Stimulated activated CD4-positive, alpha-beta T cell treated with anti-CD3 and anti-CD28 coated beads, Interleukin-15, amount 100 ng/mL, for 48 hours (primary cell): ENCODE measurements at regions not wholly inside any gene's neighbourhood (a gene's known extent, or its start where the extent isn't known, plus 50 kb on each side); places are given as distances from the start of the nearest gene placed in this dataset.

ENCODE experiments used
- DNase-seq, 2 donors: peaks; one replicate each; pipeline ENCODE4 v3.0.0-alpha.2; 2020; ENCODE audit warnings: low read depth in 2 of 2

DNA sequence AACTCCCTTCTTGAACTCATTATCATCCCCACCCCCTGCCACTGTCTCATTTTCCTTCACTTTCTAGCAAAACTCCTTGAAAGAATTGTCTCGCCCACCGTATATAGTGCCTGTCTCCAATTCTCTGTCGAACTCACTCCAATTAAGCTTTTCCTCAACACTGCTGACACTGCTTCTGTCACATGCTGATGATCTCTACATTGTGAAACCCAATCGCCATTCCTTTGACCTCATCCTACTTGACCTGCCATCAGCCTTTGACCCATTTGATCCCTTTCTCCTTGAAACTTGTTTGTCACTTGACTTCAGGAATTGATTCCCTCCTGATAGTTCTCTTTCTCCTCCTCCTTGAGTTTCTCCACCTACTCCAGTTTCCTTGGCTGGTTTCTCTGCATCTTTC, 54.8 kb downstream of the CCDC71L start:
- DNase-seq = no peak

GRCh38 chr7:106604971-106605370, 56.0 kb downstream of the CCDC71L start:
- DNase-seq = no peak

GRCh38 chr7:106604303-106604924, 56.5 kb downstream of the CCDC71L start:
- peak in 1 of 2 donors; percentile 26 for DNase-seq

DNA sequence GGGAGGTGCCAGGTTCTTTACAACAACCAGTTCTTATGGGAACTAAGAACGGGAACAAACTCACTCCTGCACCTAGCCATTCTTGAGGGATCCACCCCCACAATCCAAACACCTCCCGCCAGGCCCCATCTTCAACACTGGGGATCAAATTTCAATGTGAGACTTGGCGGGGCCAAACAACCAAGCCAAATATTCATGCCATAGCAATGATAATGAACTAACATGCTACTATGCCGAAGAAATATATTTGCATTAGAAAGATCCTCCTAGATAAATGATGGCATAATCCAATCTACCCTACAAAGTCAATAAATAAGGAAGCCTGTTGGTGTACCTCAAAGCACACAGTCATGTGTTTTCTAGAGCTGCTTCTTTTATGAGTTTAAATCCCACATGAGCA, 57.6 kb downstream of the CCDC71L start:
- DNase-seq = no peak

GRCh38 chr7:106602062-106602461, 58.9 kb downstream of the CCDC71L start:
- DNase-seq = no peak

DNA sequence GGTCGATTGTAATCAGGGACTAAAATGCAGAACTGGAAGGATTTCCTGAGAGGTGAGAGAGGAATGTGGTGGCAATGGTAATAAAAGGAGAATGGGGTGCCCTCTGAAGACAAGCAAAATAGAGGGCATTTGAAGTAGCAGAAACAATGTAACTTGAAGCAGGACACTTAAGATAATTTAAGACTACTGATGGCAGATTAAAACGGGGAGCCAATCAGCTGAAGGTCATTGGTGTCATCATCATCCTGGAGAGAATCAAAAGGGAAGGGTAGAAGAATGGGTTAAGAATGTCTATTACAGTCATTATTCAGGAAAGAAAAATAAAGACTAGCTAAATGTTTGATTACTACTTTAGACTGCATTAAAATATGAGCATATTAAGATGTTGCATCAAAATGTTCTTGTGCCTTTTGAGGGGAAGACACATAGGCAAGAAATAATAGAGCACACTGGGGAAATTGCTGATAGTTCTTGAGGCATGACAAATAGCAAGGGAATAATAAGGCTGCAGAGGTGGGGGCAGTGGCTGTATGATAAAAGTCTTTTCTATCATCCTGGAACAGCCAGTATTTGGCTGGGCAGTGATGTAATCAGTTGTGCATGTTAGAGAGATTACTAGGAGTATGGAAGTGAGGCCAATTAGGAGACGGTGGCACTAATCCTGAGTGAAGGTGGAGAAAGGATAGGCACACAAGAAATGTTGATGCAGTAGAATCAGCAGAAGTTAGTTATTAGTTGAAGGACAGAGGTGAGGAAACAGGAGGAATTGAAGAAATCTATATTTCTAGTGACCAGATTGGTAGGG, 60.2 kb downstream of the CCDC71L start:
- no peak for DNase-seq

DNA sequence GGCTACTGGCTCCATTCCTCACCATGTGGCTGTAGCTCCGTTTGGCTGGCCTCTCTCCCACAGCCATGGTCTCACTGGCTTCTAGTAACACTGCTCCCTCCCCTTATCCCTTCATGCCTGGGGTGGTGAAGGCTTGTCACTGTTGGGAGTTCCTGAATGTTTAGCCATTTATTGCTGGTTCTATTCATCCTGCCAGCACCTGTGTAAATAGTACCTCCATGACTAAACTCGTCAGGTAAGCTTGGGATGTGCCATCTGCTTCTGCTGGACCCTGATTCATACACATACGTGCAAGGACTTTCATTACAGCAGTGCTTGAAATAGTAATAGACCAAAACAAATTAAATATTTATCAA, 61.6 kb downstream of the CCDC71L start:
- DNase-seq = no peak

GRCh38 chr7:106598663-106599342, 62.2 kb downstream of the CCDC71L start:
- peak; percentile 40 to 59 for DNase-seq

GRCh38 chr7:106597751-106598546, 63.0 kb downstream of the CCDC71L start:
- DNase-seq = no peak

DNA sequence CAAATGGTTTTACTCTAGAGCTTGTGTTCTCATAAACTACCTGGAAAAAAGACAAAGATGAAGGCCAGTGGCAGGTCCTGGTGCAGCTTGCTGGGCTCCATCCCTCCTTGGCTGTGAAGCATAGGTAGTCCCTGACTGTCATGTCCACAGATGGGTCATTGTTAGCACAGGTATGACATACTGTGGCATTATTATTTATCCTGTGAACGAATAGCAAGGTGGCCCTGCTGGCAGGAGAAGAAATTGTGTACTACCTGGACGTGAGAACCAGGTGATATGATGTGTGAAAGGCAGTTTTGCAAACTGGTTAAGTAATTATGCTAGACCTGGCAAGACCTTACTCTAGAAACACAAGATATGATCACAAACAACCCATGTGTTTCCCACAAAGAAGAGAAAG, 63.9 kb downstream of the CCDC71L start:
- no peak for DNase-seq

- no peak for DNase-seq
Observed at GRCh38 chr7:106595922-106596321, 65.0 kb downstream of the CCDC71L start.

- DNase-seq = no peak
Observed at GRCh38 chr7:106593028-106593417, 67.9 kb downstream of the CCDC71L start.

GRCh38 chr7:106592282-106593027, 68.5 kb downstream of the CCDC71L start:
- no peak for DNase-seq

- DNase-seq = no peak
Observed at GRCh38 chr7:106591146-106591545, 69.8 kb downstream of the CCDC71L start.

GRCh38 chr7:106590209-106590816, 70.6 kb downstream of the CCDC71L start:
- no peak for DNase-seq

DNA sequence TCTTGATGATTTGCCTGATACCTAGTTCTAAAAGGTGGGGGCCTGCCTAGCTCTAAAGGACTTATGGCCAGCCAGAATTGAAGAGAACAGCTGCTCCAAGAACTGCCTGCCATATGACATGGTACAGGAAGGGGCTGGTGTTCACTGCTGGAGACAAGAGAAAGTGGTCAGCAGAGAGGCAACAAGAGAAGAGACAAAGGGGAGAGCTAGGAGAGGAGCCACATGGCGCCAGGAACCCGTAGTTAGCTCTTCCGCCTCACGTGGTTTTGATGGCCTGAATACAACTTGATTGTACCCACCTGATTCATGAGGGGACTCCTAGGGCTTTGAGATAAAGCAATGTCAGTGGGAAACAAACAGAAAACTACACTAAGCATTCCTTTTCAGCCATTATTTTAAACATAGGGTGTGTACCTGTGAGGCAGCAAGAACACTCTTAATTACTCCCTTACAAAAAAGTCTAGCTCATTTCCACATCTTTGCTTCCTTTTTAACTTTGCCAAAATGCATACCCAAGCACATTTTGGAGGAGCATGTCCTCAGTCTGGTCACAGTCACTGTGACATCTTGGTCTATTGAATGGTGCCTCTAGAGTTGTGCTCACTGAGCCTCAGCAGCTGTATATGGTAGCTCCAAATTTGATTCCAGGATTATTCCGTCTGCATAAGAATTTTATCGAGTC, 71.6 kb downstream of the CCDC71L start:
- DNase-seq = no peak

DNA sequence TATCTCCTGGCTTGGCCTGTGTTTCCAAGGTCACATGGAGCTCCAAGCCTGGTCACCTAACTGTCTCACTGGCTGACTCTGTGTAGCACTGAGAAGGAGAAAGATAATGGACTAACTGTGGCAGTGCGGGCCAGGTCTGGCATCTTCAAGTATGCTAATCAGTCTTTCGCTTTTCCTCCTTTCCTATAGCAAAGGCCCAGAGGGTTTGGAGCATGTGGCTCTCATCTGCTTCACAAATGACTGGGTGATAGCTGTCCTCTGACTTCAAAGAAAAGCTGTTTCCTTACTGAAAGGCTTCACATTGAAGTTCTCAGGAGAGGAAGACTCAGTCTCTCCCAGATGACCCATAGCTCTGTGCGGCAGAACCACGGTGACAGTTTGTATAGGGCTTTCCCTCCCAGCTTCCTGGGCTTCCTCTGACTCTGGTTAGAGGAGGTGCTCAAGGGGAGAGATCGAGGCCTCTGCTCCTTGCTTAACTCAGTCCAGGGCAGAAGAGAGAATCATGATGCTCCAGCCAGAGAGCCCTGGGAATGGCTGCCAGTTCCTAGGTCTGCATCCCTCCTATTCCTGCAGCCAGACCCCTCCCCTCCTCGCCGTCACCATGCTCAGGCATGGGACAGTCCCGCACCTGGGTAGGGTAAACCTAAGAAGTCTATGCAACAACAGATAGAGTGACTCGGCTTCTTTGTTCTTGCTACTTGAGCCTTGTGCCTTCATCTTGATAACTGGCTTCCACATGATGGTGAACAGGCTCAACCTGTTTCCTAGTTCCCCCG, 72.3 kb downstream of the CCDC71L start:
- no peak for DNase-seq

DNA sequence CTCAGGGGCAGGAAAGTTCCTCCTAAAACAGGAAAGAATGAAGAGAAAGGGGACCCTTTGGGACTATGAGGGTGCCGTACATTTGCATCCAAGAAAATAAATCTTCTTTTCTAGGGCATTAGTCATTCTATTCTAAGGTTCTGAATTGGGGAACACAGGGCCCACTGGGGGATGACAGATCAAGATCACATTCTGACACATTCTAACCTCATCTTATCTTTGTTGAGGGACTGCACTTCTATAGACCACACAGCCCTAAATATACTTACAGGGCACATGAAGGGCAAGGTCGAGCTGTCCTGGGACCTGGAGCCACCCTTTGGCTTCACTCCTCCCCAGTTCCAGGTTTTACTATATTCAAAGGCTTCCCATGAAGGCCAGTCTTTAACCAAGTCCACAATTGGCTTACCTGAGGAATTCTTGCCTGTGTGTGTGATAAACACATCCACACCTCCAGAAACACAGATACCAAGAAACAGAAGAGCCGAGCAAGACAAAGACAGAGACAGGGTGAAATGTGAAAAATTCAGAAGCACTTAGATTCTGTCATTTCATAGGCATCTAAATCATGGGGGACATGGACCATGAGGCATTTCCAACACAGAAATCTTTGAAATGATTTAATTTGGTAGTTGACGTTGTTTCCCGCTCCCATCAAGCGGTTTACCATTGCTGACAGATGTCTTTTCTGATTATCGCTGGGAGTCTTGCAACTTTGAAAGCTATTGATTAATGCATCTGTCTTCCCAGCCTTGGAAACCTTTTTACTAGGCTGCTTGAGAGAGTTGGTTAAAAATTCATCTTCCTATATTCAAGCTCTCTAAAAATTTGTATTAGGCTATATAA, 75.8 kb downstream of the CCDC71L start:
- DNase-seq = no peak
